ENCODE measurements at regions not wholly inside any gene's neighbourhood (a gene's known extent, or its start where the extent isn't known, plus 50 kb on each side); places are given as distances from the start of the nearest gene placed in this dataset.
"Not testable (repeated sequence)": the region's sequence is repeated elsewhere in the genome, so short reads cannot be mapped to it uniquely, and the experiment has no call there.

- Histone ChIP-seq H4K12ac (ENCODE audit: low read depth, low read length) (no peak overlapping the region), H3K79me1 (ENCODE audit: low read length) (no peaks in the 10 kb centered on the region), H2BK120ac (ENCODE audit: insufficient read depth, low read length, poor library complexity) (no peak overlapping the region), H3K36me3 (ENCODE audit: control insufficient read depth in 1 of 2, insufficient read depth in 2 of 2, low read length in 2 of 2) (no peaks in the 10 kb centered on the region), H3K14ac (ENCODE audit: low read length) (no peak overlapping the region), H3K27me3 (ENCODE audit: insufficient read depth, low read length) (no peaks in the 10 kb centered on the region), H2AK5ac (ENCODE audit: low read length) (no peak overlapping the region), H3K18ac (ENCODE audit: low read length) (no peak overlapping the region), H3K4me2 (ENCODE audit: low read length) (no peak overlapping the region), H2BK5ac (ENCODE audit: low read depth, low read length, poor library complexity) (no peak overlapping the region), H4K8ac (ENCODE audit: low read depth, low read length) (no peak overlapping the region), H2AFZ (ENCODE audit: insufficient read depth, low read length, poor library complexity) (no peak overlapping the region), H2BK12ac (ENCODE audit: low read length) (no peak overlapping the region), H3K23ac (ENCODE audit: low read length) (no peak overlapping the region), H4K91ac (ENCODE audit: low read depth, low read length) (no peak overlapping the region), H3K4me1 (ENCODE audit: control insufficient read depth in 1 of 2, insufficient read depth in 2 of 2, low read length in 2 of 2) (no peaks in the 10 kb centered on the region), H3K4ac (ENCODE audit: low read depth, low read length) (no peak overlapping the region), H3K27ac (ENCODE audit: low read depth, low read length) (no peak overlapping the region), H3K9ac (ENCODE audit: low read length) (no peak overlapping the region), H3K4me3 (ENCODE audit: low read depth, low read length) (no peak overlapping the region), H3K79me2 (ENCODE audit: control insufficient read depth, insufficient read depth, low read length, poor library complexity) (no peaks in the 10 kb centered on the region), H3K9me3 (ENCODE audit: insufficient read depth, low read depth, low read length) (peaks cover 23% of the 10 kb centered on the region)
- no CpG with 5 or more reads among the region's 4 CpGs for WGBS (ENCODE audit: extremely low coverage, insufficient coverage, insufficient read length)
- no peak for DNase-seq
Measured at GRCh38 chr14:106010783-106011182, 484.4 kb downstream of the TMEM121 start.

- peak; percentile 30 to 50 for DNase-seq
- not testable (repeated sequence) for H2BK120ac ChIP-seq (ENCODE audit: insufficient read depth, low read length, poor library complexity); H3K4ac ChIP-seq (ENCODE audit: low read depth, low read length); H3K18ac ChIP-seq (ENCODE audit: low read length); H3K79me1 ChIP-seq (ENCODE audit: low read length); H2BK5ac ChIP-seq (ENCODE audit: low read depth, low read length, poor library complexity); H2AK5ac ChIP-seq (ENCODE audit: low read length); H3K4me3 ChIP-seq (ENCODE audit: low read depth, low read length); H3K14ac ChIP-seq (ENCODE audit: low read length); H4K8ac ChIP-seq (ENCODE audit: low read depth, low read length); H3K9ac ChIP-seq (ENCODE audit: low read length); H2BK12ac ChIP-seq (ENCODE audit: low read length); H4K91ac ChIP-seq (ENCODE audit: low read depth, low read length); H3K36me3 ChIP-seq (ENCODE audit: control insufficient read depth in 1 of 2, insufficient read depth in 2 of 2, low read length in 2 of 2); H3K27ac ChIP-seq (ENCODE audit: low read depth, low read length); H2AFZ ChIP-seq (ENCODE audit: insufficient read depth, low read length, poor library complexity); H3K27me3 ChIP-seq (ENCODE audit: insufficient read depth, low read length); H3K4me2 ChIP-seq (ENCODE audit: low read length); H3K79me2 ChIP-seq (ENCODE audit: control insufficient read depth, insufficient read depth, low read length, poor library complexity); H3K4me1 ChIP-seq (ENCODE audit: control insufficient read depth in 1 of 2, insufficient read depth in 2 of 2, low read length in 2 of 2); H3K23ac ChIP-seq (ENCODE audit: low read length); H4K12ac ChIP-seq (ENCODE audit: low read depth, low read length)
- H3K9me3 ChIP-seq (ENCODE audit: insufficient read depth, low read depth, low read length) = peaks cover 15% of the 10 kb centered on the region
- WGBS (ENCODE audit: extremely low coverage, insufficient coverage, insufficient read length) = no CpG with 5 or more reads among the region's 22 CpGs
Measured at GRCh38 chr14:106011631-106012360, 485.4 kb downstream of the TMEM121 start.

GRCh38 chr14:106012361-106012725 is 486.0 kb downstream of the TMEM121 start:
- H2BK120ac ChIP-seq (ENCODE audit: insufficient read depth, low read length, poor library complexity); H4K12ac ChIP-seq (ENCODE audit: low read depth, low read length); H3K23ac ChIP-seq (ENCODE audit: low read length); H4K8ac ChIP-seq (ENCODE audit: low read depth, low read length); H2AFZ ChIP-seq (ENCODE audit: insufficient read depth, low read length, poor library complexity); H3K27ac ChIP-seq (ENCODE audit: low read depth, low read length); DNase-seq; H3K79me2 ChIP-seq (ENCODE audit: control insufficient read depth, insufficient read depth, low read length, poor library complexity); H3K36me3 ChIP-seq (ENCODE audit: control insufficient read depth in 1 of 2, insufficient read depth in 2 of 2, low read length in 2 of 2); H3K4me1 ChIP-seq (ENCODE audit: control insufficient read depth in 1 of 2, insufficient read depth in 2 of 2, low read length in 2 of 2); H4K91ac ChIP-seq (ENCODE audit: low read depth, low read length); H3K4me3 ChIP-seq (ENCODE audit: low read depth, low read length); H2BK12ac ChIP-seq (ENCODE audit: low read length); H3K9ac ChIP-seq (ENCODE audit: low read length); H3K79me1 ChIP-seq (ENCODE audit: low read length); H2AK5ac ChIP-seq (ENCODE audit: low read length); H3K27me3 ChIP-seq (ENCODE audit: insufficient read depth, low read length); H3K18ac ChIP-seq (ENCODE audit: low read length); H3K4ac ChIP-seq (ENCODE audit: low read depth, low read length); H3K14ac ChIP-seq (ENCODE audit: low read length); H2BK5ac ChIP-seq (ENCODE audit: low read depth, low read length, poor library complexity); H3K4me2 ChIP-seq (ENCODE audit: low read length): not testable (repeated sequence)
- H3K9me3 ChIP-seq (ENCODE audit: insufficient read depth, low read depth, low read length) = peaks cover 12% of the 10 kb centered on the region
- no CpG with 5 or more reads among the region's 3 CpGs for WGBS (ENCODE audit: extremely low coverage, insufficient coverage, insufficient read length)

GRCh38 chr14:106013879-106014376 is 487.5 kb downstream of the TMEM121 start:
- Histone ChIP-seq H2AK5ac (ENCODE audit: low read length) (no peak overlapping the region), H2BK12ac (ENCODE audit: low read length) (no peak overlapping the region), H3K79me1 (ENCODE audit: low read length) (no peaks in the 10 kb centered on the region), H4K91ac (ENCODE audit: low read depth, low read length) (no peak overlapping the region), H3K14ac (ENCODE audit: low read length) (no peak overlapping the region), H3K4ac (ENCODE audit: low read depth, low read length) (no peak overlapping the region), H4K8ac (ENCODE audit: low read depth, low read length) (no peak overlapping the region), H3K4me2 (ENCODE audit: low read length) (no peak overlapping the region), H2BK120ac (ENCODE audit: insufficient read depth, low read length, poor library complexity) (no peak overlapping the region), H4K12ac (ENCODE audit: low read depth, low read length) (no peak overlapping the region), H2AFZ (ENCODE audit: insufficient read depth, low read length, poor library complexity) (no peak overlapping the region), H3K9ac (ENCODE audit: low read length) (no peak overlapping the region), H3K9me3 (ENCODE audit: insufficient read depth, low read depth, low read length) (peaks cover 11% of the 10 kb centered on the region), H2BK5ac (ENCODE audit: low read depth, low read length, poor library complexity) (no peak overlapping the region), H3K18ac (ENCODE audit: low read length) (no peak overlapping the region), H3K4me1 (ENCODE audit: control insufficient read depth in 1 of 2, insufficient read depth in 2 of 2, low read length in 2 of 2) (no peaks in the 10 kb centered on the region), H3K27ac (ENCODE audit: low read depth, low read length) (no peak overlapping the region), H3K23ac (ENCODE audit: low read length) (no peak overlapping the region), H3K4me3 (ENCODE audit: low read depth, low read length) (no peak overlapping the region), H3K27me3 (ENCODE audit: insufficient read depth, low read length) (no peaks in the 10 kb centered on the region), H3K36me3 (ENCODE audit: control insufficient read depth in 1 of 2, insufficient read depth in 2 of 2, low read length in 2 of 2) (no peaks in the 10 kb centered on the region), H3K79me2 (ENCODE audit: control insufficient read depth, insufficient read depth, low read length, poor library complexity) (no peaks in the 10 kb centered on the region)
- WGBS (ENCODE audit: extremely low coverage, insufficient coverage, insufficient read length) = no CpG with 5 or more reads among the region's 6 CpGs
- no peak for DNase-seq
